ENCODE measurements at regions not wholly inside any gene's neighbourhood (a gene's known extent, or its start where the extent isn't known, plus 50 kb on each side); places are given as distances from the start of the nearest gene placed in this dataset.

DNA sequence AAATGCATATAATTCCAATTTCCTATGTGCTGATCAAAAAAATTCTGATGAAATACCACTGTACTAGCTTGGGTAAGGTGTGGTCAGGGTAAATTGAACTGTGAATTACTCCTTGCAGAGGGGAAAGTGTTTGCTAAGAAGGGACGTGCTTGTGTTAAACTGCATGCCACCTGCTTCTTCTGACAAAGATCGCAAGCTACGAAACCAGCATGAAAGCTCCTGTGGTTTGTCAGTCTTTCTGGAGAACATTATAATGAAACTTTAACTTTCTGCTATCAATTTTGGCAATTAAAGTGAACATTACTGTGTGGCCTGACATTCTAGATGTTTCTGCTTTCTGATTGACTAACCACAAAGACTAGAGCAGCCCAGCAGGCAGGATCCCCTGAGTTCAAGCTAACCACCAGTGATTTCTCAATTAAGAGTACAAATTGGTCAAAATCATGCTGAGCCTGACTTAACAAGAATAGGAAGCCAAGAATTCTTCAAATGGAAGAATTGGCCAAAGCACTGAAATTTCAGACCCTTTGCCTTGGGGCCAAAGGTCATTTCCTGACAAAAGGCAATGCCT, 239.0 kb downstream of the SLITRK2 start (continued):
- TF ChIP-seq, protein P1, sequence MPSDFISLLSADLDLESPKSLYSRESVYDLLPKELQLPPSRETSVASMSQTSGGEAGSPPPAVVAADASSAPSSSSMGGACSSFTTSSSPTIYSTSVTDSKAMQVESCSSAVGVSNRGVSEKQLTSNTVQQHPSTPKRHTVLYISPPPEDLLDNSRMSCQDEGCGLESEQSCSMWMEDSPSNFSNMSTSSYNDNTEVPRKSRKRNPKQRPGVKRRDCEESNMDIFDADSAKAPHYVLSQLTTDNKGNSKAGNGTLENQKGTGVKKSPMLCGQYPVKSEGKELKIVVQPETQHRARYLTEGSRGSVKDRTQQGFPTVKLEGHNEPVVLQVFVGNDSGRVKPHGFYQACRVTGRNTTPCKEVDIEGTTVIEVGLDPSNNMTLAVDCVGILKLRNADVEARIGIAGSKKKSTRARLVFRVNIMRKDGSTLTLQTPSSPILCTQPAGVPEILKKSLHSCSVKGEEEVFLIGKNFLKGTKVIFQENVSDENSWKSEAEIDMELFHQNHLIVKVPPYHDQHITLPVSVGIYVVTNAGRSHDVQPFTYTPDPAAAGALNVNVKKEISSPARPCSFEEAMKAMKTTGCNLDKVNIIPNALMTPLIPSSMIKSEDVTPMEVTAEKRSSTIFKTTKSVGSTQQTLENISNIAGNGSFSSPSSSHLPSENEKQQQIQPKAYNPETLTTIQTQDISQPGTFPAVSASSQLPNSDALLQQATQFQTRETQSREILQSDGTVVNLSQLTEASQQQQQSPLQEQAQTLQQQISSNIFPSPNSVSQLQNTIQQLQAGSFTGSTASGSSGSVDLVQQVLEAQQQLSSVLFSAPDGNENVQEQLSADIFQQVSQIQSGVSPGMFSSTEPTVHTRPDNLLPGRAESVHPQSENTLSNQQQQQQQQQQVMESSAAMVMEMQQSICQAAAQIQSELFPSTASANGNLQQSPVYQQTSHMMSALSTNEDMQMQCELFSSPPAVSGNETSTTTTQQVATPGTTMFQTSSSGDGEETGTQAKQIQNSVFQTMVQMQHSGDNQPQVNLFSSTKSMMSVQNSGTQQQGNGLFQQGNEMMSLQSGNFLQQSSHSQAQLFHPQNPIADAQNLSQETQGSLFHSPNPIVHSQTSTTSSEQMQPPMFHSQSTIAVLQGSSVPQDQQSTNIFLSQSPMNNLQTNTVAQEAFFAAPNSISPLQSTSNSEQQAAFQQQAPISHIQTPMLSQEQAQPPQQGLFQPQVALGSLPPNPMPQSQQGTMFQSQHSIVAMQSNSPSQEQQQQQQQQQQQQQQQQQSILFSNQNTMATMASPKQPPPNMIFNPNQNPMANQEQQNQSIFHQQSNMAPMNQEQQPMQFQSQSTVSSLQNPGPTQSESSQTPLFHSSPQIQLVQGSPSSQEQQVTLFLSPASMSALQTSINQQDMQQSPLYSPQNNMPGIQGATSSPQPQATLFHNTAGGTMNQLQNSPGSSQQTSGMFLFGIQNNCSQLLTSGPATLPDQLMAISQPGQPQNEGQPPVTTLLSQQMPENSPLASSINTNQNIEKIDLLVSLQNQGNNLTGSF (CRISPR knock-in tag; IDR thresholded peaks at IDR 0.05), result no peak
- TF ChIP-seq, protein P2, sequence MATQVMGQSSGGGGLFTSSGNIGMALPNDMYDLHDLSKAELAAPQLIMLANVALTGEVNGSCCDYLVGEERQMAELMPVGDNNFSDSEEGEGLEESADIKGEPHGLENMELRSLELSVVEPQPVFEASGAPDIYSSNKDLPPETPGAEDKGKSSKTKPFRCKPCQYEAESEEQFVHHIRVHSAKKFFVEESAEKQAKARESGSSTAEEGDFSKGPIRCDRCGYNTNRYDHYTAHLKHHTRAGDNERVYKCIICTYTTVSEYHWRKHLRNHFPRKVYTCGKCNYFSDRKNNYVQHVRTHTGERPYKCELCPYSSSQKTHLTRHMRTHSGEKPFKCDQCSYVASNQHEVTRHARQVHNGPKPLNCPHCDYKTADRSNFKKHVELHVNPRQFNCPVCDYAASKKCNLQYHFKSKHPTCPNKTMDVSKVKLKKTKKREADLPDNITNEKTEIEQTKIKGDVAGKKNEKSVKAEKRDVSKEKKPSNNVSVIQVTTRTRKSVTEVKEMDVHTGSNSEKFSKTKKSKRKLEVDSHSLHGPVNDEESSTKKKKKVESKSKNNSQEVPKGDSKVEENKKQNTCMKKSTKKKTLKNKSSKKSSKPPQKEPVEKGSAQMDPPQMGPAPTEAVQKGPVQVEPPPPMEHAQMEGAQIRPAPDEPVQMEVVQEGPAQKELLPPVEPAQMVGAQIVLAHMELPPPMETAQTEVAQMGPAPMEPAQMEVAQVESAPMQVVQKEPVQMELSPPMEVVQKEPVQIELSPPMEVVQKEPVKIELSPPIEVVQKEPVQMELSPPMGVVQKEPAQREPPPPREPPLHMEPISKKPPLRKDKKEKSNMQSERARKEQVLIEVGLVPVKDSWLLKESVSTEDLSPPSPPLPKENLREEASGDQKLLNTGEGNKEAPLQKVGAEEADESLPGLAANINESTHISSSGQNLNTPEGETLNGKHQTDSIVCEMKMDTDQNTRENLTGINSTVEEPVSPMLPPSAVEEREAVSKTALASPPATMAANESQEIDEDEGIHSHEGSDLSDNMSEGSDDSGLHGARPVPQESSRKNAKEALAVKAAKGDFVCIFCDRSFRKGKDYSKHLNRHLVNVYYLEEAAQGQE (IDR thresholded peaks at IDR 0.05; ENCODE audit: borderline replicate concordance in 1 of 2, low read depth in 1 of 2, low read length in 2 of 2), result no peak
- TF ChIP-seq KLF13 (CRISPR knock-in tag; IDR thresholded peaks at IDR 0.05), result no peak
- TF ChIP-seq ZKSCAN1 (IDR thresholded peaks at IDR 0.05; ENCODE audit: low read length), result no peak
